GM06990 (cell line): ENCODE measurements at regions not wholly inside any gene's neighbourhood (a gene's known extent, or its start where the extent isn't known, plus 50 kb on each side); places are given as distances from the start of the nearest gene placed in this dataset.

Source experiments
- DNase-seq: peaks from one replicate; pipeline ENCODE4 v3.0.0-alpha.2; 2011; ENCODE audit not compliant: insufficient read length; ENCODE audit errors: extremely low read depth
- H3K27me3 ChIP-seq: replicated peaks from 2 replicates; pipeline ENCODE4 v1.6.0; 2011; ENCODE audit warnings: low read length; ENCODE audit not compliant: control insufficient read depth, insufficient read depth
- H3K36me3 ChIP-seq: 2 replicates; pipeline ENCODE4 v1.5.1; 2011; ENCODE audit warnings: low read length; ENCODE audit not compliant: control insufficient read depth, insufficient read depth
- H3K4me3 ChIP-seq: replicated peaks from 2 replicates; pipeline ENCODE4 v1.5.1; 2011; ENCODE audit warnings: low read depth, mild to moderate bottlenecking, control low read depth, low read length
- TF ChIP-seq, protein P1 (sequence below): IDR thresholded peaks from 2 replicates; pipeline ENCODE4 v1.5.1; 2011; ENCODE audit warnings: low read length, control low read depth, mild to moderate bottlenecking, inconsistent platforms; ENCODE audit not compliant: insufficient read depth, poor library complexity, severe bottlenecking

DNA sequence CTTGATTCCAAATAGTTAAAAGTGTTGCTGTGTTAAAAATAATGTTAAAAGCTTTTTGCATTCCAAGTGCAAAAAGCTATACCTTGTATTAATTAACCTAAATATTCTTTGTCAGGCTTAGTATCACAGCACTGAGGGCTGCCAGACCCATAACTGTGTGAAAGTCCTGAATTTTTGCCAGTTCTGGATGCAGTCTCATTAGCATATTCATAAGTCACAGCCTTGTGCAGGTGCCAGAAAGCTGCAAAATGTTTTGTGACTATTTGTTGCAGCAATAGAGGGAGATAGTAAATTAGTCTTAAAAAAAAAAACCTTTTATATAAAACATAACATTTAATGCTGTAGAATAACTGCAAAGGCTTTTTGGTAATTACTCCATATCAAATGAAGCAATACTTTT lies 56.6 kb downstream of the SLITRK1 start:
- H3K36me3 ChIP-seq = no peaks in the 10 kb centered on the region
- TF ChIP-seq, protein P1, sequence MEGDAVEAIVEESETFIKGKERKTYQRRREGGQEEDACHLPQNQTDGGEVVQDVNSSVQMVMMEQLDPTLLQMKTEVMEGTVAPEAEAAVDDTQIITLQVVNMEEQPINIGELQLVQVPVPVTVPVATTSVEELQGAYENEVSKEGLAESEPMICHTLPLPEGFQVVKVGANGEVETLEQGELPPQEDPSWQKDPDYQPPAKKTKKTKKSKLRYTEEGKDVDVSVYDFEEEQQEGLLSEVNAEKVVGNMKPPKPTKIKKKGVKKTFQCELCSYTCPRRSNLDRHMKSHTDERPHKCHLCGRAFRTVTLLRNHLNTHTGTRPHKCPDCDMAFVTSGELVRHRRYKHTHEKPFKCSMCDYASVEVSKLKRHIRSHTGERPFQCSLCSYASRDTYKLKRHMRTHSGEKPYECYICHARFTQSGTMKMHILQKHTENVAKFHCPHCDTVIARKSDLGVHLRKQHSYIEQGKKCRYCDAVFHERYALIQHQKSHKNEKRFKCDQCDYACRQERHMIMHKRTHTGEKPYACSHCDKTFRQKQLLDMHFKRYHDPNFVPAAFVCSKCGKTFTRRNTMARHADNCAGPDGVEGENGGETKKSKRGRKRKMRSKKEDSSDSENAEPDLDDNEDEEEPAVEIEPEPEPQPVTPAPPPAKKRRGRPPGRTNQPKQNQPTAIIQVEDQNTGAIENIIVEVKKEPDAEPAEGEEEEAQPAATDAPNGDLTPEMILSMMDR = no peak
- no peaks in the 10 kb centered on the region for H3K27me3 ChIP-seq
- no peak for DNase-seq
- H3K4me3 ChIP-seq = no peak overlapping the region

DNA sequence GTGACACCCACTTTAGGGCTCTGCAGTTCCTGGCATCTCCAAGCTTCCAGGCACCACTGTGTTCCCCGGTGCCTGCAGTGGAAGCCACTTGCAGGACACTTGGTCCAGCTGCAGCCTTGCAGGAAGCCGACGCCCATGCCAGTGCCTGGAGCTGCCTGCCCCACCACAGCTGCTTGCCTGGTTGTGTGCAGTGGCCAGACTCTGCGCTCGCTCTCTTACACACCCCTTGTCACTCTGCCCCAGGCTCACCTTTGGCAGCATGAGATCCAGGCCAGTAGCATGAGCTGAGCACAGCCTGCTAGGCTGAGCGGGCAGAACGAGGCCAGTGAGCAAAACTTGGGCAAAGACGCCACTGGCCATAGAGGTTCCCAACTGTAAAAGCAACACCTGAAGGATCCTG lies 57.7 kb downstream of the SLITRK1 start:
- DNase-seq = no peak
- H3K36me3 ChIP-seq = no peaks in the 10 kb centered on the region
- no peaks in the 10 kb centered on the region for H3K27me3 ChIP-seq
- TF ChIP-seq, protein P1 = no peak
- H3K4me3 ChIP-seq = no peak overlapping the region

DNA sequence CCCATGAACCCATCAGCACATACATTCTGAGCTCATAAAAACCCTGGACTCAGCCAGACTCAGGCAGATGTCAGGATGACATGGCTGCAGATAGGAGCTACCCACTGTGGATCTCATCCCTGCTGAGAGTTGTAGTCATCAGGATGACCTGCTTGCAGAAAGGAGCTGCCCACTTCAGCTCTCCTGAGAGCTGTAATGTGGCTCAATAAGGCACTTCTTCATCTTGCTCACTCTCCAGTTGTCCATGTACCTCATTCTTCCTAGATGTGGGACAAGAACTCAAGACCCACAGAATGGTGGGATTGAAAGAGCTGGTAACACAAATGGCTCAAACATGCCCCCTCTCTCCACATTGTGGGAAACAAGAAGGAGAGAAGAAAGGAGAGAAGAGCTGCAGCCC lies 58.2 kb downstream of the SLITRK1 start:
- Histone ChIP-seq H3K27me3 (no peaks in the 10 kb centered on the region), H3K36me3 (no peaks in the 10 kb centered on the region), H3K4me3 (no peak overlapping the region)
- TF ChIP-seq, protein P1 = no peak
- DNase-seq = no peak

DNA sequence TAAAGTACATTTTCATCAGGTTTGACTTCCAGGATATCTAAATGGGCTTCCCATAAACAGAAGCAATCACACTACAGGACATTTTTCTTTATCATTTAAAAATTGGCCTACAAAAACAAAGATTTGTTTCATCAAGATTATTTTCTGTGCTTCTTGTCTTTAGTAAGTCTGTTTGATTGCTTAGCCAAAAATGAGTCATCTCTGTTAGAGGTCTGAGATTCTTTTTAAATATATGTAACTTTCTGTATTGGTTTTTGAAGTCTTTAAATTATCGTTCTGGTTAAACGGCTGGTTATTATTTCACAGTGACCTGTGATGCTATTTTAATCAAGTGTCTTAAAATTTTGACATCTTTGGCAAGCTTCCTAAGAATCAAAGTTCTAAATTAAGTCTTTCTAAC lies 62.7 kb downstream of the SLITRK1 start:
- Histone ChIP-seq H3K4me3 (no peak overlapping the region), H3K27me3 (no peaks in the 10 kb centered on the region), H3K36me3 (no peaks in the 10 kb centered on the region)
- TF ChIP-seq, protein P1 = no peak
- no peak for DNase-seq

DNA sequence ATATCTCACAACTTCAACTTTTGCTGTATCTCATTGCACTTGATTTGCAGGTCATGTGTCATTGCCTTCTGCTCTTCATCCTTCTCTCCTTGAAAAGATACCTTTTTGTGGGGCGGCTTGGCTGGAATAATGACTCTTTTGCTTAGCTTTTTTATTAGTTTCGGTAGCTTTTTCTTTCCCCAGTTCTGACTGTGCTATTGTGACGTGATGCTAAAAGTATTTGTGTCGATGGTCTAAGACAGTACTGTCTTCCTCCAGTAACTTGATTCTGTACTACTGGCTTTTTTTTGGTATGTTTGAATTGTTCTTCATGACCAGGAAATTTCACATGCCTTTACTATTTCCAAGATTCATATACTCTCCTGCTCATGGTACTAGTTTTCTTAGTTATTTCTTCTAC lies 63.1 kb downstream of the SLITRK1 start:
- Histone ChIP-seq H3K27me3 (no peaks in the 10 kb centered on the region), H3K4me3 (no peak overlapping the region), H3K36me3 (no peaks in the 10 kb centered on the region)
- no peak for DNase-seq
- TF ChIP-seq, protein P1 = no peak

DNA sequence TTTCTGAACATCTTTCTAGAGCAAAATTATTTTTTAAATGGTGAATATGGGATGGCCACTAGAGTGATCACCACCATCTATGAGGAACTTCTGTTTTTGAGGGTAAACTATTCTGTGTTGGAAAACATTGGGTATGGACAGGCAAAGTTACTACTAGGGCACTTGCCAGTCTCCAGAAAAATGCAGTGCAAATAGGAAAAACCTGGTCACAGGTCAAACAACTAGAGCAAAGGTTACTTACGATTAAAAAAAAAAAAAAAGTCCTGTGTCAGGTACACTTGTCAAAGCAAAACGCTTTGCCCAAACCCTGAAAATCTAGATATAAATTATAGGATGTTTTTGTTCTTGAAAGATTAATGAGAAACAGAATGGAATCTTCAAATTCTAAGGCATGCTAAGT lies 66.2 kb downstream of the SLITRK1 start:
- TF ChIP-seq, protein P1 = no peak
- no peaks in the 10 kb centered on the region for H3K27me3 ChIP-seq
- no peaks in the 10 kb centered on the region for H3K36me3 ChIP-seq
- no peak for DNase-seq
- no peak overlapping the region for H3K4me3 ChIP-seq
